ENCODE measurements at regions not wholly inside any gene's neighbourhood (a gene's known extent, or its start where the extent isn't known, plus 50 kb on each side); places are given as distances from the start of the nearest gene placed in this dataset.

GRCh38 chr4:174438711-174439110 is 83.6 kb downstream of the HPGD start:
- Histone ChIP-seq H3K36me3 (no peaks in the 10 kb centered on the region), H3K27ac (no peak overlapping the region), H3K4me1 (peaks cover 0 to 7% (median 0%) of the 10 kb centered on the region in 4 donors), H3K4me3 (no peak overlapping the region), H3K27me3 (no peaks in the 10 kb centered on the region), H3K9me3 (no peaks in the 10 kb centered on the region)
- DNase-seq (no peak), ATAC-seq (ENCODE audit: low FRiP score in 2 of 2) (no peak)
- WGBS, 2 donors: 97 to 98% methylated on average over 7 of the region's 7 CpGs
- no peak for TF ChIP-seq POLR2A (IDR thresholded peaks at IDR 0.05)
- no peak for TF ChIP-seq POLR2AphosphoS5 (IDR thresholded peaks at IDR 0.05)
- no peak for TF ChIP-seq EP300 (IDR thresholded peaks at IDR 0.05)
- no peak for TF ChIP-seq CTCF (IDR thresholded peaks at IDR 0.05)

GRCh38 chr4:174437749-174438148 is 84.5 kb downstream of the HPGD start:
- TF ChIP-seq POLR2AphosphoS5 (IDR thresholded peaks at IDR 0.05) (no peak), POLR2A (IDR thresholded peaks at IDR 0.05) (no peak), CTCF (IDR thresholded peaks at IDR 0.05) (no peak), EP300 (IDR thresholded peaks at IDR 0.05) (no peak)
- Histone ChIP-seq H3K36me3 (no peaks in the 10 kb centered on the region), H3K9me3 (no peaks in the 10 kb centered on the region), H3K4me1 (peaks cover 0 to 7% (median 0%) of the 10 kb centered on the region in 4 donors), H3K4me3 (no peak overlapping the region), H3K27me3 (no peaks in the 10 kb centered on the region), H3K27ac (no peak overlapping the region)
- ATAC-seq (ENCODE audit: low FRiP score in 2 of 2) (no peak), DNase-seq (no peak)
- WGBS, 2 donors: 12 to 38% methylated on average over 1 of the region's 1 CpG

GRCh38 chr4:174437324-174437723 is 85.0 kb downstream of the HPGD start:
- Histone ChIP-seq H3K36me3 (no peaks in the 10 kb centered on the region), H3K27me3 (no peaks in the 10 kb centered on the region), H3K9me3 (no peaks in the 10 kb centered on the region), H3K4me3 (no peak overlapping the region), H3K4me1 (peaks cover 0 to 7% (median 0%) of the 10 kb centered on the region in 4 donors), H3K27ac (no peak overlapping the region)
- DNase-seq (no peak), ATAC-seq (ENCODE audit: low FRiP score in 2 of 2) (no peak)
- 30 to 33% methylated on average over 2 of the region's 2 CpGs for WGBS, 2 donors
- TF ChIP-seq POLR2A (IDR thresholded peaks at IDR 0.05) (no peak), CTCF (IDR thresholded peaks at IDR 0.05) (no peak), POLR2AphosphoS5 (IDR thresholded peaks at IDR 0.05) (no peak), EP300 (IDR thresholded peaks at IDR 0.05) (no peak)

- no peak for DNase-seq
- no peaks in the 10 kb centered on the region for H3K36me3 ChIP-seq
- H3K4me3 ChIP-seq: no peak overlapping the region
- H3K27ac ChIP-seq: no peak overlapping the region
- peaks cover 0 to 7% (median 0%) of the 10 kb centered on the region in 4 donors for H3K4me1 ChIP-seq
- no peaks in the 10 kb centered on the region for H3K27me3 ChIP-seq
- H3K9me3 ChIP-seq: no peaks in the 10 kb centered on the region
- TF ChIP-seq POLR2AphosphoS5 (IDR thresholded peaks at IDR 0.05) (no peak), POLR2A (IDR thresholded peaks at IDR 0.05) (no peak)
- 91 to 93% methylated on average over 1 of the region's 1 CpG for WGBS, 2 donors
- no peak for ATAC-seq (ENCODE audit: low FRiP score in 2 of 2)
Measured at GRCh38 chr4:174436377-174436776, 85.9 kb downstream of the HPGD start.

GRCh38 chr4:174435974-174436373 is 86.3 kb downstream of the HPGD start:
- Histone ChIP-seq H3K9me3 (no peaks in the 10 kb centered on the region), H3K4me1 (peaks cover 0 to 7% (median 0%) of the 10 kb centered on the region in 4 donors), H3K4me3 (no peak overlapping the region), H3K27ac (no peak overlapping the region), H3K36me3 (no peaks in the 10 kb centered on the region), H3K27me3 (no peaks in the 10 kb centered on the region)
- no peak for DNase-seq
- ATAC-seq (ENCODE audit: low FRiP score in 2 of 2): no peak
- 90 to 96% methylated on average over 2 of the region's 2 CpGs for WGBS, 2 donors
- TF ChIP-seq POLR2AphosphoS5 (IDR thresholded peaks at IDR 0.05) (no peak), POLR2A (IDR thresholded peaks at IDR 0.05) (no peak), CTCF (IDR thresholded peaks at IDR 0.05) (no peak), EP300 (IDR thresholded peaks at IDR 0.05) (no peak)
